ENCODE measurements at regions not wholly inside any gene's neighbourhood (a gene's known extent, or its start where the extent isn't known, plus 50 kb on each side); places are given as distances from the start of the nearest gene placed in this dataset.

DNA sequence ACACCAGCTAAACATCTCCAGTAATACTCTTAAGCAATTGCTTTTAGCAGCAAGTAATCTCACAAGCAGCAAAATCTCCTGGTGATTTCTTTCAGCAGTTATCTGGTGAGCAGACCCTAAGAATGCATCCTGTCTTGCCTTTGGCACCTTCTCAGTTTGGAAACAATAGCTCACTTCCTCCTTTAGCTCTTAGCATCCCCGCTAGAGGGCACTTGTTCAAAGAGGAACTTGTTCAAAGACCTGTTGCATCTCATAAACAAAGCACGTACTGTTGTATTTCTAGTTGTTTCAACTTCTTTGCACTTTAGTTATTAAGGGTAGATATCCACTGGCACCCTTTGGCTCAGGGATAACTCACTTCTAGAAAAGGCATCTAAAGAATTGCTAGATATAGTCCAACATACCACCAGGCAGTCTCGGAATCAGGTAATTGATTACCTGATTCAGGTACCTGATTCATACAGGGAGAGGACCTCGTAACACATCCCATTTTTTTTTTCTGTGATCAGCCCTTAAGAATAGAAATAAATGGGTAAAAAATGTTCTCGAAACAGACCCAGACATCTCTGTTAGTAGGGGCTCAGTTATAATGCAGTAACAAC, 81.9 kb upstream of the QRFPR start:
- TF ChIP-seq CTCF (conservative IDR thresholded peaks at IDR 0.05 in 1 of 2, IDR thresholded peaks at IDR 0.05 in 1 of 2; ENCODE audit: extremely low read depth in 1 of 2, insufficient read depth in 1 of 2, low read depth in 1 of 2, low read length in 2 of 2) = peak; percentile 77 to 87
- no peak for TF ChIP-seq EZH2 (IDR thresholded peaks at IDR 0.05; ENCODE audit: borderline replicate concordance, low read length)
